8988T (cell line): ENCODE measurements at regions not wholly inside any gene's neighbourhood (a gene's known extent, or its start where the extent isn't known, plus 50 kb on each side); places are given as distances from the start of the nearest gene placed in this dataset.
"Not testable (repeated sequence)": the region's sequence is repeated elsewhere in the genome, so short reads cannot be mapped to it uniquely, and the experiment has no call there.

Experiments
- DNase-seq: peaks from one replicate; pipeline ENCODE4 v3.0.0; 2011

DNA sequence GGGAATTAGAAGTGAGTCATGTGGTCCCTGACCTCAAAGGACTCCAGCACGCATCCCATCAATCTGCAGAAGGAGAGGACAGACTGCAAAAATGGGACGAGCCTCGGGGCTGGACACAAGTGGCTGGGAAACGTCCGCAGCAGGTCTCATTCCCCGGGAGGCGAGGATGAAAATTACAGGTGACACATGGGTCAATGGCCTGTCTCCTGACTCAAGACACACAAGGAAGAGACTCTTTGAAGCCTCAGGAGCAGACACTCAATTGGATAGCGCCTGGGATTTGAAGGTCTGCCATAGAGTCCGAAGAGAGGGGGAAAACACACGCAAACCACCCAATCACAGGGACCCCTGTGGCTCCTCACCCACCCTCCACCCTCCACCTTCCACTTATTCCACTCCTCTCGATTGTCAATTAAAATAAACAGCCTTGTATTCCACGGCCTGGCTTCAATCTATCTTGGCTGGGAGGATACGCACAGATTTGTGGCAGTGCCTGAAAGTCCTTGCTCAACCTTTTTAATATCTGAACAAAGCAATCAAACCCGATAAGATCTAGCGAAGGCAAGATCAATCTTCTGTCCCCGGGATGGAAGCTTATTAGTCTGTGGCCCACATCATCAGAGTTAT, 101.8 kb upstream of the CADM1 start:
- DNase-seq, result no peak

DNA sequence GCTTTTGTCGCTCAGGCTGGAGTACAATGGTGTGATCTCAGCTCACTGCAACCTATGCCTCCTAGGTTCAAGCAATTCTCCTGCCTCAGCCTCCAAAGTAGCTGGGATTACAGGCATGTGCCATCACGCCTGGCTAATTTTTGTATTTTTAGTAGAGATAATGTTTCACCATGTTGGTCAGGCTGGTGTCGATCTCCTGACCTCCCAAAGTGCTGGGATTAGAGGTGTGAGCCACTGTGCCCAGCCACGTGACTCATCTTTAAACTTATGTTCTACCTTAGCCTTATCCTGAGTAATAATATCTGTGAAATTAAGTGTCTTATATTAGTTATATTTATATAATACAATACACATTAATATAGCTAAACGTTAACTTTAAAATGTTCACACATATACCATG, 101.2 kb upstream of the CADM1 start:
- DNase-seq, result not testable (repeated sequence)

- no peak for DNase-seq
These were observed 94.9 kb upstream of the CADM1 start for GRCh38 chr11:115599125-115599524.

GRCh38 chr11:115598257-115598901, 94.2 kb upstream of the CADM1 start:
- no peak for DNase-seq

GRCh38 chr11:115591380-115591779, 87.2 kb upstream of the CADM1 start:
- no peak for DNase-seq

- DNase-seq, result no peak
These were observed 86.0 kb upstream of the CADM1 start for GRCh38 chr11:115590254-115590653.

DNA sequence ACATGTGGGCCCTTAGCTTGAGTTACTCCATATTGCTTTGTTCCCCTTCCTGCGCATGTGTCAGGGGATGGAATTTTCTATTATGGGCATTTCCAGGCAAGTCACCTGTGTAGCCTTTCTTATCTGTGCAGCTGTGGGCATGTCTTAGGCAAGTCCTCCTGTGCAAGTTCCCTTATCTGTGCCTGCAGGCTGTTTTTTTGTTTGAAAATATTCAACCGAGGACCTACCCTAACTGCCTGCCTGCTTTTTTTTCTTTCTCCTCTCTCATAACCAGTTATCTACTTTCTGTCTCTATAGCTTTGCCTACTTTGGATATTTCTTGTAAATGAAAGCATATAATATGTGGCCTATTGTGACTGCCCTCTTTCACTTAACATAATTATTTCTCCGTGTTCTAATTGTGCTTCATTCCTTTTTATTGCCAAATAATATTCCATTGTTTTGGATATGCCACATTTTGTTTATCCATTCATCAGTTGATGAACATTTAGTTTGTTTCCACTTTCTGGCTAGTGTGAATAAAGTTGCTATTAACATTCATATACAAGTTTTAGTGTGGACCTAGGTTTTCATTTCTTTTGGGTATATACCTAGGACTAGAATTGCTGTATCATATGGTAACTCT, 83.6 kb upstream of the CADM1 start:
- DNase-seq, result no peak

GRCh38 chr11:115585361-115586024, 81.3 kb upstream of the CADM1 start:
- DNase-seq, result no peak

DNA sequence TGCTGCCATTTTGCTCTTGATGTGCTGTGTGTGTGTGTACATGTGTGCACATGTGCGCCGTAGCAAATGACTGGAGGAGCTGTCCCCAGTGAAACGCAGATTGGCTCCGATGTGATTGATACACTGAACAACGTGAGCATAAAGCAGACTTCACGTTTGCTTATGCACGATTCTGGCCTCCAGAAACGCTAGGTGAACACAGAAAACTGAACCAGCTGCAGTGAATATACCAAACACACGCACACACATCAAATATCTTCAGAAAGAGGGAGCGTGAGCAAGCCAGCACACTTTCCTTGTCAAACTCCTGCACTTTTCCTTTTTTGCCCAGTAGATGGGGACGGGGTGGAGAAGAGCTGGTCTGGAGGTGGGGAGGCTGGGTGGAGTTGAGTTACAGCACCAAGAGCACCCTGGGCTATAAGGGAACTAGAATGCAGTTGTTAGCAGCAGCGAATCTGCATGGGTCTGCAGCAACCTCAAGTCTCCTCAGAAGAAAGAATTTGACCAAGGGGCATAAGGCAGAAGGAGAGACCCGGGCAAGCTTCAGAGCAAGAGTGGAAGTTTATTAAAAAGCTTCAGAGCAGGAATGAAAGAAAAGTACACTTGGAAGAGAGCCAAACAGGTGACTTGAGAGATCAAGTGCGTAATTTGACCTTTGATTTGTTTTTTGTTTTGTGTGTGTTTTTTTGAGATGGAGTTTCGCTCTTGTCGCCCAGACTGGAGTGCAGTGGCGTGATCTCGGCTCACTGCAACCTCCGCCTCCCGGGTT, 77.8 kb upstream of the CADM1 start:
- no peak for DNase-seq

GRCh38 chr11:115580927-115581680, 76.9 kb upstream of the CADM1 start:
- no peak for DNase-seq

- DNase-seq, result no peak
These were observed 76.2 kb upstream of the CADM1 start for GRCh38 chr11:115580416-115580815.

DNA sequence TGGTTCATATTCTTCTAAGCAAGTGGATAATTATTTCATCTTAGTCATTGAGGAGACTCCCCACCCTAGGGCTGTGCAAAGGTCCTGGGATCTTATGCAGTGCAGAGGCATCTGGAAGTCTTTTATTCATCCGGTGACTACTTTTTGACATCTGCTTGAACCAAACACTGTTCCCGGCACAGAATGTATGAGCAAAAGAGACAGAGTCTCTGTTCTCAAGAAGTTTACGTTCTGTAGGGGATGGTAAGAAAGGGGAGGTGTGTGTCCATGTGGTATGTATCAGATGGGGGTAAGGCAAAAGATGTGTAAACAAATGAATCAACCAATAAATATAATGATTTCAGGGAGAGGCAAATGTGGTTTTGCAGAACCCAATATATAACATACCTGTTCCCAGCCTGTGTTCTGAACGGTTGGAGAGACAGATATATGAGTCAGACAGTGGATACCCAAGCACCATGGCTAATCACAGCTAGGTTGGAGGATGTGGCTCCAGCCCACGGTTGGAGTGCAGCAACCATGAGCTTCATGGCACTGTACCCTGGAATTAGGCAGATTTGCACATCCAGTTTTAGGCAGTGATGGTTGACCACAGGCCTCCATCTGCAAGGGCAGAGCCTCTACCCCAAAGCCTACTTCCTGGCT, 75.1 kb upstream of the CADM1 start:
- no peak for DNase-seq

DNA sequence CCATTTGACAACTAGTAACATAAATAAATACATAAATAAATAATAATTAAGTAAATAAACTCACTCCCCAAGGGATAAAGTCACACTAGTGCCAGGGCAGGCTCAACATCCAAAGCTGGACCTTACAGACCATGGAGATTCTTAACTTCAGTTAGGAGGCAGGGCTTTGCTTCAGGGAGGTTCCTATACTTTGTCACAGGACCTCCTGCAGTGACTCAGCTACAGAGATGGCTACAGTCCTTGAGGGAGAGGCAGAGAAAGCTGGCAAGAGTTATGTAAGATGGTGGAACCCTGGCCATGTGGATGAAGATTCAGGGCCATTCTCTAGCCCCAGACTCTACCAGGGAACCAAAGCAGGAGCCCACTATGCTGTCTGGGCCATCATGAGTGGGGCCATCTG, 74.1 kb upstream of the CADM1 start:
- DNase-seq, result no peak

- DNase-seq, result no peak
These were observed 73.5 kb upstream of the CADM1 start for GRCh38 chr11:115577701-115578100.

DNA sequence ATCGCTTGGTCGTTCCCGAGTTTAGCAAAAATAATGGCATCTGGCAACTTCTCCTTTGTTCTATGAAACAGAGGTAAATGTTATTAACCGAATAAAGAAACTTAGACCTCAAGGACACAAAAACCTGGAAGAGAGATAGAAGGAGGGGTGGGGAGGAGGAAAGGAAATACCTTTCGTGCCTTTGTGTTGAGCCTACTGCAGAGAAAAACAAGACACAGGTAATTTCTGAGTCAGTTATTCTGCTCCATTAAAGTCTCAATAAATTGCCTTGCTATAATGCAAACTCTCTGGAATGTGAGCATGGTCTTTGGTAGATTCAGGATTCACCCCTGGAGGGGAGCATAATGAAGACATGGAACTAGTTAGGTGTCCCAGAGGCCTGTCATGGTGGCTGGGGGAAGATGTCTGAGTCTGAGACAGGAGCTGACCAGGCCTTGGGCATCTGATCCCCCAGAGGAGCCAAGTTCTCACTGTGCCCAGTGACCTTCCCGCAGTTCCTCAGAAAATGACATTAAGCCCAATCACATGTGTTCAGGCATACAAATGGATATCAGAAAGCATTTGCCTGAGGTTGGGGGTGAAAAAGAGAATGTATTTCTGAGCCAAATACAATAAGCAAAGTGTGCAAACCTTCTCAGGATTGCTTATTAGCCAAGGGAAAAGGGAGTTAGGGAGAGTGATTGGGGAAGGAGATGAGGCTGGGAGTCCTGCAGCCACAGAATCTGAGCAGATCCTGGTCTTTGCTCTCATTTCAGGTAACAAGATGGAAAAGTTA, 72.6 kb upstream of the CADM1 start:
- no peak for DNase-seq

DNA sequence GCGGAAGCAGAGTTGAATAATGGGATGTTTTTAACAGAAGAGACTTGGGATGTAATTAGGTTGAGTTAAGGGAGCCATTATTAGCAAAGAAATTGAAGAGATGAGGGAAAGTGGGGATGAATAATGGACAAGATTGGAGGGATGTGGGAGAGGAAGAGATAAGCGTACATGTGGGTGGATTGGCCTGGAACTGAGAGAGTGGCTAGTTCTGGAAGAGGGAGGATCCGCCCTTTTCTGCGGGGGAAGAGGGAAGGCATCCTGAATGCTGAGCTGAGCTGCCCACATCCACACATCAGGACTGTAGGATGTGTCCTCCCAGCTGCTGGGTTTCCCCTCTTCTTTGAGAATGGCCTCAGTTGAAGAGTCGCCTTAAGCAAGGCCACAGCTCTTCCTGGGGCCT, 68.3 kb upstream of the CADM1 start:
- DNase-seq, result no peak

GRCh38 chr11:115566180-115566764, 62.1 kb upstream of the CADM1 start:
- DNase-seq, result no peak

DNA sequence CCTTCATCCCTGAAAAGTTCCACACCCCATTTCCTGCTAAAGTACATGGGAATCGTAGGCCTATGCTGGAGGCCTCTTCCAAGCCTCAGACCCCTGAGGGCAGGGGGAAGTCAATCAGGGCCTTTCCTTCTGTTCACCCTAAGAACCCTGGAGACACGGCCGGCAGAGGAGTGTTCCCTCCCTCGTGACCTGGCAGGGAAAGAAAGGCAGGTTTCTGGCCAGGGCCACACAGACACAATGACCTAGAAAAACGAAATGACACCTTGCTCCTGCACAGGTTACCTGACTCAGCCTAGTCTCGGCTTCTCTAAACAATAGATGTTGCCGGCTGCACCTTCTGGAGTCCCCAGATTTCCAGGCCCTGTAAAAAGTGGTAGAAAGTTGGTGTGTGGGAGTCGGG, 60.6 kb upstream of the CADM1 start:
- no peak for DNase-seq

GRCh38 chr11:115561116-115561515, 56.9 kb upstream of the CADM1 start:
- no peak for DNase-seq

DNA sequence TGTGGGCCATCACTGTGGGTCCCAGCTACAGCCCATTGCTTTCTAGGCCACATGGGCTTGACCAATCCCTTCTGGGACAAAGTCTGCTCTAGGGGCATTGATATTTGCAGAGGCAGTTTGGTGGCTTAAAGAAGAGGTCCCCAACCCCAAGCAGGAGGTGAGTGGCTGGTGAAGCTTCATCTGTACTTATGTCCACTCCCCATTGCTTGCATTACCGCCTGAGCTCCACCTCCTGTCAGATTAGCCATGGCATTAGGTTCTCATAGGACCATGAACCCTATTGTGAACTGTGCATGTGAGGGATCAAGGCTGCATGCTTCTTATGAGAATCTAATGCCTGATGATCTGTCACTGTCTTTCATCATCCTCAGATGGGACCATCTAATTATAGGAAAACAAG, 54.4 kb upstream of the CADM1 start:
- DNase-seq, result no peak

- no peak for DNase-seq
These were observed 53.5 kb upstream of the CADM1 start for GRCh38 chr11:115557681-115558080.
